H9 (cell line): ENCODE measurements at regions not wholly inside any gene's neighbourhood (a gene's known extent, or its start where the extent isn't known, plus 50 kb on each side); places are given as distances from the start of the nearest gene placed in this dataset.

Source experiments
- DNase-seq: peaks from one replicate; pipeline ENCODE4 v3.0.0-alpha.2; 2017
- H2AFZ ChIP-seq: one replicate; pipeline ENCODE4 v1.6.1; 2013; ENCODE audit warnings: mild to moderate bottlenecking, low read length, control low read depth, moderate library complexity
- H2AK5ac ChIP-seq: 2 replicates; pipeline ENCODE4 v1.6.1; 2013; ENCODE audit warnings: low read length, control low read depth, mixed read lengths; ENCODE audit not compliant: insufficient read length
- H2BK120ac ChIP-seq: one replicate; pipeline ENCODE4 v1.6.1; 2013; ENCODE audit warnings: low read depth, mild to moderate bottlenecking, low read length, control low read depth, inconsistent platforms; ENCODE audit not compliant: poor library complexity, severe bottlenecking
- H2BK12ac ChIP-seq: 2 replicates; pipeline ENCODE4 v1.6.1; 2013; ENCODE audit warnings: low read length, control low read depth, mixed read lengths, low read depth; ENCODE audit not compliant: insufficient read length
- H2BK15ac ChIP-seq: 2 replicates; pipeline ENCODE4 v1.6.1; 2013; ENCODE audit warnings: low read depth, low read length, control low read depth
- H2BK20ac ChIP-seq: one replicate; pipeline ENCODE4 v1.6.1; 2013; ENCODE audit warnings: low read depth, mild to moderate bottlenecking, low read length, control low read depth, inconsistent platforms; ENCODE audit not compliant: poor library complexity, severe bottlenecking
- H2BK5ac ChIP-seq: 2 replicates; pipeline ENCODE4 v1.6.1; 2013; ENCODE audit warnings: low read length, control low read depth, mixed read lengths; ENCODE audit not compliant: insufficient read length
- H3K14ac ChIP-seq: 2 replicates; pipeline ENCODE4 v1.6.1; 2013; ENCODE audit warnings: low read length, control low read depth; ENCODE audit not compliant: insufficient read depth
- H3K18ac ChIP-seq: 2 replicates; pipeline ENCODE4 v1.6.1; 2013; ENCODE audit warnings: low read depth, mild to moderate bottlenecking, mixed read lengths, low read length, control low read depth; ENCODE audit not compliant: insufficient read length
- H3K23ac ChIP-seq: 2 replicates; pipeline ENCODE4 v1.6.1; 2013; ENCODE audit warnings: low read length, control low read depth, mixed read lengths, low read depth; ENCODE audit not compliant: insufficient read length
- H3K23me2 ChIP-seq: 2 replicates; pipeline ENCODE4 v1.6.1; 2013; ENCODE audit warnings: low read depth, mild to moderate bottlenecking, mixed read lengths, low read length, control low read depth; ENCODE audit not compliant: insufficient read length, poor library complexity, severe bottlenecking
- H3K27ac ChIP-seq: 2 replicates; pipeline ENCODE4 v1.5.1; 2013; ENCODE audit warnings: low read length, control low read depth, mixed read lengths, low read depth; ENCODE audit not compliant: insufficient read length
- H3K27me3 ChIP-seq: 2 replicates; pipeline ENCODE4 v1.6.1; 2013; ENCODE audit warnings: low read length, control low read depth, inconsistent platforms; ENCODE audit not compliant: insufficient read depth
- H3K4ac ChIP-seq: 2 replicates; pipeline ENCODE4 v1.6.1; 2013; ENCODE audit warnings: low read depth, mild to moderate bottlenecking, control low read depth, inconsistent platforms, low read length, moderate library complexity
- H3K4me1 ChIP-seq: 2 replicates; pipeline ENCODE4 v1.6.1; 2013; ENCODE audit warnings: low read length, control low read depth, inconsistent platforms; ENCODE audit not compliant: insufficient read depth
- H3K4me2 ChIP-seq: 2 replicates; pipeline ENCODE4 v1.6.1; 2013; ENCODE audit warnings: low read length, control low read depth, mixed read lengths; ENCODE audit not compliant: insufficient read length, insufficient read depth
- H3K56ac ChIP-seq: 2 replicates; pipeline ENCODE4 v1.6.1; 2013; ENCODE audit warnings: low read depth, mild to moderate bottlenecking, mixed read lengths, low read length, control low read depth; ENCODE audit not compliant: insufficient read length
- H3K79me1 ChIP-seq: 2 replicates; pipeline ENCODE4 v1.6.1; 2013; ENCODE audit warnings: low read depth, mild to moderate bottlenecking, moderate library complexity, low read length, control low read depth, inconsistent platforms; ENCODE audit not compliant: insufficient read depth, poor library complexity, severe bottlenecking
- H3K79me2 ChIP-seq: 2 replicates; pipeline ENCODE4 v1.6.1; 2013; ENCODE audit warnings: low read length, control low read depth, inconsistent platforms; ENCODE audit not compliant: insufficient read depth
- H3K9ac ChIP-seq: 2 replicates; pipeline ENCODE4 v1.6.1; 2013; ENCODE audit warnings: low read length, control low read depth, mixed read lengths; ENCODE audit not compliant: insufficient read length; ENCODE audit errors: extremely low read depth
- H3K9me3 ChIP-seq: one replicate; pipeline ENCODE4 v1.6.1; 2013; ENCODE audit warnings: low read depth, low read length, inconsistent platforms; ENCODE audit not compliant: control insufficient read depth
- H3T11ph ChIP-seq: one replicate; pipeline ENCODE4 v1.6.1; 2013; ENCODE audit warnings: mild to moderate bottlenecking, low read length, control low read depth, inconsistent platforms
- H4K20me1 ChIP-seq: one replicate; pipeline ENCODE4 v1.6.1; 2013; ENCODE audit not compliant: control insufficient read depth, insufficient read length, insufficient read depth
- H4K5ac ChIP-seq: 2 replicates; pipeline ENCODE4 v1.6.1; 2013; ENCODE audit warnings: low read depth, mild to moderate bottlenecking, mixed read lengths, low read length, control low read depth; ENCODE audit not compliant: insufficient read length
- H4K8ac ChIP-seq: replicated peaks from 2 replicates; pipeline ENCODE4 v1.6.1; 2013; ENCODE audit warnings: low read length, control low read depth, mixed read lengths, low read depth; ENCODE audit not compliant: insufficient read length
- H4K91ac ChIP-seq: 2 replicates; pipeline ENCODE4 v1.6.1; 2013; ENCODE audit warnings: low read depth, mild to moderate bottlenecking, moderate library complexity, mixed read lengths, low read length, control low read depth; ENCODE audit not compliant: insufficient read length
- H3K27ac Mint-ChIP-seq, 3 experiments: 2 replicates in 2 of 3; 3 replicates in 1 of 3; pipeline ENCODE4 v1.8.0; 2020 to 2021; ENCODE audit warnings: mixed read lengths in 3 of 3, mild to moderate bottlenecking in 1 of 3, moderate library complexity in 1 of 3
- H3K27me3 Mint-ChIP-seq: 2 replicates; pipeline ENCODE4 v1.8.0; 2021; ENCODE audit warnings: low read depth, mild to moderate bottlenecking, moderate library complexity, mixed read lengths
- H3K36me3 Mint-ChIP-seq, 3 experiments: 2 replicates in 2 of 3; 3 replicates in 1 of 3; pipeline ENCODE4 v1.8.0; 2020 to 2021; ENCODE audit warnings: low read depth in 3 of 3, mixed read lengths in 3 of 3; ENCODE audit not compliant: insufficient read depth in 1 of 3
- H3K4me1 Mint-ChIP-seq, 2 experiments: 2 replicates each; pipeline ENCODE4 v1.8.0; 2020; ENCODE audit warnings: mixed read lengths in 2 of 2
- H3K4me3 Mint-ChIP-seq, 2 experiments: 2 replicates in 1 of 2; 3 replicates in 1 of 2; pipeline ENCODE4 v1.8.0; 2020 to 2021; ENCODE audit warnings: mild to moderate bottlenecking in 2 of 2, mixed read lengths in 2 of 2, moderate library complexity in 1 of 2
- H3K9me3 Mint-ChIP-seq, 2 experiments: 2 replicates in 1 of 2; 3 replicates in 1 of 2; pipeline ENCODE4 v1.8.0; 2020; ENCODE audit warnings: mild to moderate bottlenecking in 2 of 2, mixed read lengths in 2 of 2, moderate library complexity in 1 of 2
- WGBS: extraction: QIAGEN DNeasy Blood & Tissue Kit; methylation state at CpG from one replicate; pipeline ENCODE4 v1.1.7; 2013; ENCODE audit warnings: missing lambda C conversion rate, low lambda C conversion rate, mixed read lengths; ENCODE audit not compliant: insufficient read length; ENCODE audit errors: extremely low coverage; 5-methylcytosine and 5-hydroxymethylcytosine counted together
- TF ChIP-seq, protein P1 (sequence below): fragments of 200-600 bp; sonication (generic); conservative IDR thresholded peaks from 3 replicates; pipeline ENCODE4 v1.8.0; 2021; ENCODE audit warnings: antibody characterized with exemption, mild to moderate bottlenecking

- no peak overlapping the region for H4K91ac ChIP-seq
- H3T11ph ChIP-seq, result no peak overlapping the region
- no peak overlapping the region for H3K27ac ChIP-seq
- H3K18ac ChIP-seq, result no peak overlapping the region
- no peaks in the 10 kb centered on the region for H3K79me1 ChIP-seq
- TF ChIP-seq, protein P1, sequence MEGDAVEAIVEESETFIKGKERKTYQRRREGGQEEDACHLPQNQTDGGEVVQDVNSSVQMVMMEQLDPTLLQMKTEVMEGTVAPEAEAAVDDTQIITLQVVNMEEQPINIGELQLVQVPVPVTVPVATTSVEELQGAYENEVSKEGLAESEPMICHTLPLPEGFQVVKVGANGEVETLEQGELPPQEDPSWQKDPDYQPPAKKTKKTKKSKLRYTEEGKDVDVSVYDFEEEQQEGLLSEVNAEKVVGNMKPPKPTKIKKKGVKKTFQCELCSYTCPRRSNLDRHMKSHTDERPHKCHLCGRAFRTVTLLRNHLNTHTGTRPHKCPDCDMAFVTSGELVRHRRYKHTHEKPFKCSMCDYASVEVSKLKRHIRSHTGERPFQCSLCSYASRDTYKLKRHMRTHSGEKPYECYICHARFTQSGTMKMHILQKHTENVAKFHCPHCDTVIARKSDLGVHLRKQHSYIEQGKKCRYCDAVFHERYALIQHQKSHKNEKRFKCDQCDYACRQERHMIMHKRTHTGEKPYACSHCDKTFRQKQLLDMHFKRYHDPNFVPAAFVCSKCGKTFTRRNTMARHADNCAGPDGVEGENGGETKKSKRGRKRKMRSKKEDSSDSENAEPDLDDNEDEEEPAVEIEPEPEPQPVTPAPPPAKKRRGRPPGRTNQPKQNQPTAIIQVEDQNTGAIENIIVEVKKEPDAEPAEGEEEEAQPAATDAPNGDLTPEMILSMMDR, result no peak
- no peak overlapping the region for H2BK15ac ChIP-seq
- Mint-ChIP-seq H3K4me3 (no peak overlapping the region), H3K4me1 (peaks cover 16 to 19% of the 10 kb centered on the region in 2 experiments), H3K27me3 (peaks cover 1% of the 10 kb centered on the region; the same call in 1 of the 2 replicates), H3K9me3 (no peaks in the 10 kb centered on the region), H3K27ac (no peak overlapping the region), H3K36me3 (no peaks in the 10 kb centered on the region)
- no peak overlapping the region for H2BK12ac ChIP-seq
- no peaks in the 10 kb centered on the region for H4K20me1 ChIP-seq
- no peak overlapping the region for H3K56ac ChIP-seq
- WGBS, result no CpG with 5 or more reads among the region's 3 CpGs
- H2BK20ac ChIP-seq, result no peak overlapping the region
- H3K4me2 ChIP-seq, result no peak overlapping the region
- peaks cover 6% of the 10 kb centered on the region for H3K4me1 ChIP-seq
- H3K23me2 ChIP-seq, result no peaks in the 10 kb centered on the region
- no peak overlapping the region for H2AK5ac ChIP-seq
- no peak overlapping the region for H2BK120ac ChIP-seq
- H4K5ac ChIP-seq, result no peak overlapping the region
- no peak overlapping the region for H3K9ac ChIP-seq
- no peaks in the 10 kb centered on the region for H3K9me3 ChIP-seq
- no peaks in the 10 kb centered on the region for H3K79me2 ChIP-seq
- no peaks in the 10 kb centered on the region for H3K27me3 ChIP-seq
- no peak overlapping the region for H3K14ac ChIP-seq
- H2BK5ac ChIP-seq, result no peak overlapping the region
- H3K4ac ChIP-seq, result no peak overlapping the region
- H2AFZ ChIP-seq, result no peak overlapping the region
- DNase-seq, result no peak
- H4K8ac ChIP-seq, result no peak overlapping the region
- H3K23ac ChIP-seq, result no peak overlapping the region
Measured at GRCh38 chr2:18648161-18648560, 58.8 kb upstream of the NT5C1B start.
